WI38 (cell line): ENCODE measurements at regions not wholly inside any gene's neighbourhood (a gene's known extent, or its start where the extent isn't known, plus 50 kb on each side); places are given as distances from the start of the nearest gene placed in this dataset.

Experiments used
- H3K4me3 ChIP-seq: 2 replicates; pipeline ENCODE4 v1.5.1; 2011; ENCODE audit warnings: low read depth, mild to moderate bottlenecking, control low read depth, low read length
- CTCF ChIP-seq: IDR thresholded peaks from 2 replicates; pipeline ENCODE4 v1.5.1; 2012; ENCODE audit warnings: low read depth, mild to moderate bottlenecking, control low read depth, low read length

DNA sequence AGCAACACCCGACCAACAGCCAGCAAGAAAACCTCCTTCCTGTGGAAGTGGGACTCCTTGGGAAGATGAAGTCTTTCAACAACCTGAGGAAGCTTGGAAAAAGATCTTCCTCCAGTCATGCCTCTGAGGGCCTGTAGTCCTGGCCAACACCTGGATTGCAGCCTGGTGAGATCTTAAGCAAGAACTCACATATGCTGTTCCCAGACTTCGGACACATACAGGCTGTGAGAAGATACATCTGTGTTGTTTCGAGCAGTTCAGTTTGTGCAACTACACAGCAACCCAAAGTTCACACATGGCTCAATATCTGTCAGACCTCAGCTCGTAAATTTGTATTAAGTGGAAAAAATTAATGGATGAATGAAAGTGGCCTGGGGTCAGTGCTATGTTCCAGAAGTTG is 65.1 kb upstream of the UBAC2 start:
- no peak overlapping the region for H3K4me3 ChIP-seq
- no peak for TF ChIP-seq CTCF

DNA sequence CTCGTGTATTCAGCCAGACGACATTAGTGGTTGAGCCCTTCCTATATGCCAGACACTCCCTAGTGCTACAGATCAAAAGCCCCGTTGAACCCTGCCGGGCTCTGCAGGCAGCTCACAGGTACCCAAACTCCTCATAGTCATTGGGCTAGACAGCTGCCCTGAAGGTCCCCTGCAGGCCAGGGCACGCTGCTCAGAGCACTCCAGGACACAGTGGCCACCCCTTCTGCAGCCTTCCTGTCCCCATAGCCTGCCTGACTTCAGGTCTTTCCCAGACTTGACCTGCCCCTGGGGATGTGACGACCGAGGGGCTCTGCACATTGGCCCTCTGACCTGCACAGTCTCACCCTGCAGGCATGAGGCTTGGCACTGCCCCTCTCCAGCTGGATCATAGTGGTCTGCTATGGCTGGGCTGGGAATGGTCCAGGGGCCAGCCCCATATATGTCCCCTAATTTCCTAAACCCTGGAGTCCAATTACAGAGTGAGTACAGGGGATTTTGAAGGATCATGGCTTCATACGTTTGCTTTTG is 64.2 kb upstream of the UBAC2 start:
- no peak for TF ChIP-seq CTCF

DNA sequence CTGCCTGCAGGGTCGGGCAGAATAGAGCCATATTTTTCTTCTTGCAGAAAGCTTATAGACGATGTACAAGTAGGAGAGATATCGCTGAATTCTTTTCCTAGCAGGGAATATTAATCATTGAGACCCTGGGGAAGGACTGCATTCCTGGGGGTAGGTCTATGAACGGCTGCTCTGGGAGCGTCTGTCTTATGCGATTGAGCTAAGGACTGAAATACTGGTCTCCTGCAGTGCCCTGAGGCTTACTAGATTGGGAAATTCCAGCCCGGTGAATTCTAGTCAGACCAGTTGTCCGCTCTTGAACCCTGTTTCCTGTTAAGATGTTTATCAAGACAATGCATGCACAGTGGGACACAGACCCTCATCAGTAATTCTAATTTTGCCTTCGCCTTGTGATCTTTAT is 59.8 kb upstream of the UBAC2 start:
- no peak overlapping the region for H3K4me3 ChIP-seq
- no peak for TF ChIP-seq CTCF

More for the DNA sequence above, 64.2 kb upstream of the UBAC2 start:
- H3K4me3 ChIP-seq: no peak overlapping the region

DNA sequence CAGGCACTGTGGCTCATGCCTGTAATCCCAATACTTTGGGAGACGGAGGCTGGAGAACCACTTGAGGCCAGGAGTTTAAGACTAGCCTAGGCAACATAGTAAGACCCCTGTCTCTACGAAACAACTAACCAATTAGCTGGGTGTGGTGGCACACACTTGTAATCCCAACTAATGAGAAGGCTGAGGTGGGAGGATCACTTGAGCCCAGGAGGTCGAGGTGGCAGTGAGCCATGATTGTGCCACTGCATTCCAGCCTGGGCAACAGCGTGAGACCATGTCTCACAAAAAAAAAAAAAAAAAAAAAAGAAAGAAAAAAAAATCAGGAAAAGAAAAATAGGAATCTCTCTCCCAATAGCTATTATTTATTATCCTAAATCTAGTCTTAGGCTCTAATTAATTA is 56.8 kb upstream of the UBAC2 start:
- H3K4me3 ChIP-seq: no peak overlapping the region
- no peak for TF ChIP-seq CTCF

GRCh38 chr13:99144306-99144705 is 56.3 kb upstream of the UBAC2 start:
- H3K4me3 ChIP-seq: no peak overlapping the region
- no peak for TF ChIP-seq CTCF

DNA sequence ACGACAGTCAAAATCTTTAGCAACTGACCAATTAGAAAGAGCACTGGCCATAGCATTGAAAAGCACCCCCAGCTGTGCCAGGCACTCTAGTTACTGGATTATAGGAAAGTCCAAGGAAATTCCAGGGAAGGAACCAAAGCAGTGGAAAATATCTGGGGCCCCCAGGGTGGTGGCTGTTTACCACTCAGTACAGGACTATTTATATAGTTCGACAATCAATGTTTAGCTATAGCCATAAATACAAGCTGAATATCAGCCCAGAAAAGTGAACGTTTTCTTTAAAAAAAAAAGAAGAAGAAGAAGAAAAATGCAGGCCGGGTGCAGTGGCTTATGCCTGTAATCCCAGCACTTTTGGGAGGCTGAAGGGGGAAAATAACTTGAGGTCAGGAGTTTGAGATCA is 55.2 kb upstream of the UBAC2 start:
- H3K4me3 ChIP-seq: no peak overlapping the region
- TF ChIP-seq CTCF: no peak

- TF ChIP-seq CTCF: no peak
- no peak overlapping the region for H3K4me3 ChIP-seq
These were observed 49.9 kb upstream of the UBAC2 start for GRCh38 chr13:99150575-99151361.
